ENCODE measurements at regions not wholly inside any gene's neighbourhood (a gene's known extent, or its start where the extent isn't known, plus 50 kb on each side); places are given as distances from the start of the nearest gene placed in this dataset.

GRCh38 chr2:145832681-145833080, 1312.8 kb upstream of the ZEB2 start:
- TF ChIP-seq CTCF (IDR thresholded peaks at IDR 0.05) (no peak), POLR2A (IDR thresholded peaks at IDR 0.05) (no peak)
- Histone ChIP-seq H3K4me3 (no peak overlapping the region), H3K4me1 (no peaks in the 10 kb centered on the region), H3K9me3 (no peaks in the 10 kb centered on the region), H3K36me3 (no peaks in the 10 kb centered on the region), H3K27ac (no peak overlapping the region), H3K27me3 (no peaks in the 10 kb centered on the region)
- DNase-seq = no peak

- no peak for TF ChIP-seq POLR2A (IDR thresholded peaks at IDR 0.05)
- Histone ChIP-seq H3K27me3 (no peaks in the 10 kb centered on the region), H3K9me3 (no peaks in the 10 kb centered on the region), H3K4me1 (no peaks in the 10 kb centered on the region), H3K27ac (no peak overlapping the region), H3K4me3 (no peak overlapping the region), H3K36me3 (no peaks in the 10 kb centered on the region)
- DNase-seq = no peak
These were observed 1310.0 kb upstream of the ZEB2 start for GRCh38 chr2:145829931-145830330.

- TF ChIP-seq CTCF (IDR thresholded peaks at IDR 0.05) (no peak), POLR2A (IDR thresholded peaks at IDR 0.05) (no peak)
- Histone ChIP-seq H3K4me3 (no peak overlapping the region), H3K36me3 (no peaks in the 10 kb centered on the region), H3K9me3 (no peaks in the 10 kb centered on the region), H3K27ac (no peak overlapping the region), H3K27me3 (no peaks in the 10 kb centered on the region), H3K4me1 (no peaks in the 10 kb centered on the region)
- DNase-seq = no peak
These were observed 1307.3 kb upstream of the ZEB2 start for GRCh38 chr2:145827235-145827634.

- no peak overlapping the region for H3K4me3 ChIP-seq
- H3K9me3 ChIP-seq = no peaks in the 10 kb centered on the region
- H3K36me3 ChIP-seq = no peaks in the 10 kb centered on the region
- no peaks in the 10 kb centered on the region for H3K27me3 ChIP-seq
- TF ChIP-seq POLR2A (IDR thresholded peaks at IDR 0.05) = no peak
- no peak for TF ChIP-seq CTCF (IDR thresholded peaks at IDR 0.05)
- no peak for DNase-seq
- H3K4me1 ChIP-seq = no peaks in the 10 kb centered on the region
- H3K27ac ChIP-seq = no peak overlapping the region
These were observed 1304.5 kb upstream of the ZEB2 start for GRCh38 chr2:145824384-145824783.

- DNase-seq = no peak
- Histone ChIP-seq H3K36me3 (no peaks in the 10 kb centered on the region), H3K9me3 (no peaks in the 10 kb centered on the region), H3K4me3 (no peak overlapping the region), H3K27me3 (no peaks in the 10 kb centered on the region), H3K4me1 (no peaks in the 10 kb centered on the region), H3K27ac (no peak overlapping the region)
- TF ChIP-seq CTCF (IDR thresholded peaks at IDR 0.05) = no peak
- TF ChIP-seq POLR2A (IDR thresholded peaks at IDR 0.05) = no peak
These were observed 1303.1 kb upstream of the ZEB2 start for GRCh38 chr2:145822892-145823534.

- H3K9me3 ChIP-seq = no peaks in the 10 kb centered on the region
- no peak overlapping the region for H3K4me3 ChIP-seq
- no peaks in the 10 kb centered on the region for H3K27me3 ChIP-seq
- no peaks in the 10 kb centered on the region for H3K4me1 ChIP-seq
- no peak for TF ChIP-seq CTCF (IDR thresholded peaks at IDR 0.05)
- no peak for TF ChIP-seq POLR2A (IDR thresholded peaks at IDR 0.05)
- no peak for DNase-seq
- no peak overlapping the region for H3K27ac ChIP-seq
- no peaks in the 10 kb centered on the region for H3K36me3 ChIP-seq
These were observed 1300.7 kb upstream of the ZEB2 start for GRCh38 chr2:145820651-145821050.

Measured in Peyer's patch (tissue), 4 donors.